Breast epithelium (tissue), 4 donors: ENCODE measurements at regions not wholly inside any gene's neighbourhood (a gene's known extent, or its start where the extent isn't known, plus 50 kb on each side); places are given as distances from the start of the nearest gene placed in this dataset.

Experiments used
- DNase-seq, 2 donors: peaks; one replicate each; pipeline ENCODE4 v3.0.0-alpha.2; 2019; ENCODE audit warnings: low spot score in 2 of 2
- H3K27ac ChIP-seq, 2 donors: fragments of 200-600 bp; sonication (generic) in 1 of 2; one replicate each; pipeline ENCODE4 v1.5.1; 2016 to 2019; ENCODE audit warnings: mild to moderate bottlenecking in 1 of 2
- H3K27me3 ChIP-seq, 2 donors: fragments of 200-600 bp; sonication (generic) in 1 of 2; one replicate each; pipeline versions ENCODE4 v1.5.1 to v1.6.0; 2017 to 2019; ENCODE audit warnings: control low read depth in 1 of 2, mild to moderate bottlenecking in 1 of 2
- H3K36me3 ChIP-seq: fragments of 200-600 bp; one replicate; pipeline ENCODE4 v1.5.1; 2019
- H3K4me1 ChIP-seq, 2 donors: fragments of 200-600 bp; sonication (generic); one replicate each; pipeline ENCODE4 v1.5.1; 2016 to 2019; ENCODE audit warnings: control low read depth in 1 of 2
- H3K4me3 ChIP-seq, 3 donors: fragments of 200-600 bp; sonication (generic); 1 replicate in 2 of 3; 2 replicates in 1 of 3; pipeline ENCODE4 v1.5.1; 2016 to 2019; ENCODE audit warnings: mild to moderate bottlenecking in 3 of 3, moderate library complexity in 2 of 3
- H3K9me3 ChIP-seq, 2 donors: fragments of 200-600 bp; sonication (generic) in 1 of 2; one replicate each; pipeline ENCODE4 v1.5.1; 2016 to 2019; ENCODE audit warnings: control low read depth in 1 of 2
- POLR2A ChIP-seq: fragments of 450-650 bp; IDR thresholded peaks from one replicate; pipeline ENCODE4 v1.6.1; 2016; ENCODE audit warnings: antibody characterized with exemption, mild to moderate bottlenecking, moderate library complexity
- POLR2AphosphoS5 ChIP-seq, 3 donors: sonication (generic); formaldehyde crosslinking; IDR thresholded peaks; one replicate each; pipeline ENCODE4 v1.6.1; 2017; ENCODE audit warnings: antibody characterized with exemption in 3 of 3
- intact Hi-C: fragments of 100-400 bp; cut with DNase I; formaldehyde crosslinking; loops from one replicate; pipeline ENCODE4 v1.15.1; 2023; ENCODE audit warnings: low total_unique reads
- TF ChIP-seq, protein P1 (sequence below), 3 donors: fragments of 450-650 bp; IDR thresholded peaks; one replicate each; pipeline ENCODE4 v1.5.1; 2016 to 2017; ENCODE audit warnings: antibody characterized with exemption in 3 of 3, mild to moderate bottlenecking in 3 of 3, moderate library complexity in 3 of 3

DNA sequence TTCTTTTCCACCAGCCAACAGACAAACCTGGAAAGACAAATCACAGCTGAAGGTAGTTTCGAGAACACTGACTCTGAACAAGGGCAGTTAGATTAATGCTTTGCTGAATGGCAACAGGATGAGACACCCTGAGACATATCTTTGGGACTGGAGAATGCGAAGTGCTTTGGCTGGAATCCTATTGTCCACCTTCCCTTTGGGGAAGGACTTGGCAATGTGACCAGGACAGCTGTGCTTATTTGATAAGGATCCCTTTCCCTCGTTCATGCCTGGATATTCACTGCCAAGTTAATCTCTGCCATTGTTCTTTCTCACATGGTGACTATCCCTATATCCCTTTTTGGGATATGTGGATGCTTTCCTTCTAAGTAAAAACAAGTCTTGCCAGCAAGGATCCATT is 537.1 kb upstream of the SEL1L start:
- intact Hi-C loops = no loop called here
- no peak for TF ChIP-seq POLR2A
- TF ChIP-seq, protein P1, sequence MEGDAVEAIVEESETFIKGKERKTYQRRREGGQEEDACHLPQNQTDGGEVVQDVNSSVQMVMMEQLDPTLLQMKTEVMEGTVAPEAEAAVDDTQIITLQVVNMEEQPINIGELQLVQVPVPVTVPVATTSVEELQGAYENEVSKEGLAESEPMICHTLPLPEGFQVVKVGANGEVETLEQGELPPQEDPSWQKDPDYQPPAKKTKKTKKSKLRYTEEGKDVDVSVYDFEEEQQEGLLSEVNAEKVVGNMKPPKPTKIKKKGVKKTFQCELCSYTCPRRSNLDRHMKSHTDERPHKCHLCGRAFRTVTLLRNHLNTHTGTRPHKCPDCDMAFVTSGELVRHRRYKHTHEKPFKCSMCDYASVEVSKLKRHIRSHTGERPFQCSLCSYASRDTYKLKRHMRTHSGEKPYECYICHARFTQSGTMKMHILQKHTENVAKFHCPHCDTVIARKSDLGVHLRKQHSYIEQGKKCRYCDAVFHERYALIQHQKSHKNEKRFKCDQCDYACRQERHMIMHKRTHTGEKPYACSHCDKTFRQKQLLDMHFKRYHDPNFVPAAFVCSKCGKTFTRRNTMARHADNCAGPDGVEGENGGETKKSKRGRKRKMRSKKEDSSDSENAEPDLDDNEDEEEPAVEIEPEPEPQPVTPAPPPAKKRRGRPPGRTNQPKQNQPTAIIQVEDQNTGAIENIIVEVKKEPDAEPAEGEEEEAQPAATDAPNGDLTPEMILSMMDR (IDR thresholded peaks at IDR 0.05) = no peak
- no peak for TF ChIP-seq POLR2AphosphoS5 (IDR thresholded peaks at IDR 0.05)

DNA sequence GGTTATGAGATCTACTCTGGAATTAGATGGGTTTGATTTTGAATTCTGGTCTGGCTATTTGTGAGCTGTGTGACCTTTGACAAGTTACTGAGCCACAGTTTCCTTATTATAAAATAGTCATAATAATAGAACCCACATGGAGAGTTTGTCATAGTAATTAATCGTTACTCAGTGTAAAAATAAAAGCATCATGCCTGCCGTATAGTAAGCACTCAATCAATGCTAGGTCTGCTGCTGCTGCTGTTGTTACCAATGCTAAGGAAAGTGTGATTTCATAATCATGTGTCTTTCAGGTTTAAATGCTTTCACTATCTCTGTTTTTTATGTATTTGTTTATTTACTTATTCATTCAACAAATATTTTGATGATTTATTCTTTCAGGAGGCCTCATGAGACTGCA is 539.9 kb upstream of the SEL1L start:
- no peaks in the 10 kb centered on the region for H3K36me3 ChIP-seq
- no peaks in the 10 kb centered on the region for H3K4me1 ChIP-seq
- TF ChIP-seq POLR2AphosphoS5 (IDR thresholded peaks at IDR 0.05) (no peak), POLR2A (no peak)
- TF ChIP-seq, protein P1 (IDR thresholded peaks at IDR 0.05) = no peak
- H3K27me3 ChIP-seq = no peaks in the 10 kb centered on the region
- no peak overlapping the region for H3K27ac ChIP-seq
- no peaks in the 10 kb centered on the region for H3K9me3 ChIP-seq
- no peak for DNase-seq
- intact Hi-C loops = no loop called here
- H3K4me3 ChIP-seq = no peak overlapping the region

More for the DNA sequence above, 537.1 kb upstream of the SEL1L start:
- Histone ChIP-seq H3K9me3 (no peaks in the 10 kb centered on the region), H3K27ac (no peak overlapping the region), H3K4me1 (no peaks in the 10 kb centered on the region), H3K27me3 (no peaks in the 10 kb centered on the region), H3K4me3 (no peak overlapping the region), H3K36me3 (no peaks in the 10 kb centered on the region)
- DNase-seq = no peak

DNA sequence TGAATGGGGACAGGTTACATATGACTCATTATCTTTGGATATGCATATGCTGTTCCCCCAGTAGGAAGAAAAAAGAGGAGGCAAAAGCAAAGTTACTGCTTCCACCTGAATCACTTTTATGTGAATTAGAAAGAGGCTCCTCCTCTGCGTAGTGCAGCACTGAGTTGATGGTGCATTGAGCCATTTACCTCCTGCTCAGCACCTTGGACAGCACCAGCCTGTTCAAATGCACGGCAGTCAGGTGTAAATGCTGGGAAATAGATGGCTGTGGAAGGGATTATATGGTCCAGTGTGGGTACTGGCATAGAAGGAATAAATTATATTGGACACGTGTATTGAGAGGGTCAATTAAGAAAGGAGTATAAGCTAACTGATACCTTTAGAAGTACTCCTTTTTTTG is 541.9 kb upstream of the SEL1L start:
- no peaks in the 10 kb centered on the region for H3K36me3 ChIP-seq
- intact Hi-C loops = no loop called here
- no peaks in the 10 kb centered on the region for H3K27me3 ChIP-seq
- H3K9me3 ChIP-seq = no peaks in the 10 kb centered on the region
- no peaks in the 10 kb centered on the region for H3K4me1 ChIP-seq
- no peak for DNase-seq
- TF ChIP-seq POLR2AphosphoS5 (IDR thresholded peaks at IDR 0.05) = no peak
- TF ChIP-seq, protein P1 (IDR thresholded peaks at IDR 0.05) = no peak
- no peak for TF ChIP-seq POLR2A
- no peak overlapping the region for H3K4me3 ChIP-seq
- no peak overlapping the region for H3K27ac ChIP-seq

DNA sequence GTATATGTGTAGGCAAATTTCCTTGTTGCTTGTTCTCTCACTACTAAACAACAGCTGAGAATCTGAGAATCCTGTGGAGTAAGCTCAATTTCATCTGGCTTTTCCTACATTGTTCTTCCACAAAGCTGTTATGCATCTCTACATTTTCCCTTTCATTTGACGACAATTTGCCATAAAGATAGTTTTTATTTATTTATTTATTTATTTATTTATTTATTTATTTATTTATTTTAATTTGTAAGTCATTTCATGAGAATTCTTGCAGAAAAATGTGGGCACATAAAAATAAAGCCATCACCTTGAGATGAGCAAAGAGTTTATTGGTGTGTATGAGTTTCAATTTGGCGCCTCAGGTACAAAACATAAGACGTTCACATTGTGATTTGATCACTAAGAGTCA is 545.9 kb upstream of the SEL1L start:
- Histone ChIP-seq H3K9me3 (no peaks in the 10 kb centered on the region), H3K36me3 (no peaks in the 10 kb centered on the region), H3K4me1 (no peaks in the 10 kb centered on the region), H3K27ac (no peak overlapping the region), H3K27me3 (no peaks in the 10 kb centered on the region), H3K4me3 (no peak overlapping the region)
- DNase-seq = no peak
- TF ChIP-seq, protein P1 (IDR thresholded peaks at IDR 0.05) = no peak
- TF ChIP-seq POLR2AphosphoS5 (IDR thresholded peaks at IDR 0.05) = no peak
- no peak for TF ChIP-seq POLR2A
- intact Hi-C loops = no loop called here

DNA sequence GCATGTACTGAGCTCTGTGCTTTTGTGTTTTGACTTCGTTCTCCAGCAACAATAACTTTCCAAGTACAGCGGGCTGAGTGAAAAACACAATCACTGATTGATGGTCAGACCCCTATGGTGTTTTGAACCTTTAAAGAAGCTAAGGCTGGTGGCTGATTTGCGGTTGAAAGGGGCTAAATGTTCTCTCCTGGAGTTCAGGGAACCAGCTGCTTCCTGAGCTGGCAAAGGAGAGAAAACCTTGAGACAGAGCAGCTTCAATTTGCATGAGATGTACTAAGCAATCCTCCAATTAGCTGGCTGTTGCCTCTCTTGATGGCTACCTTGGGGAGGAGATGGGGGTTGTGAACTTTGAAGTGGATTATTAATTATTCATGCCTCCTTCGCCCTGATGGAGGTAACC is 546.7 kb upstream of the SEL1L start:
- DNase-seq = no peak
- TF ChIP-seq POLR2A = no peak
- TF ChIP-seq POLR2AphosphoS5 (IDR thresholded peaks at IDR 0.05) = no peak
- TF ChIP-seq, protein P1 (IDR thresholded peaks at IDR 0.05) = no peak
- intact Hi-C loops = no loop called here
- Histone ChIP-seq H3K9me3 (no peaks in the 10 kb centered on the region), H3K27me3 (no peaks in the 10 kb centered on the region), H3K4me3 (no peak overlapping the region), H3K4me1 (no peaks in the 10 kb centered on the region), H3K36me3 (no peaks in the 10 kb centered on the region), H3K27ac (no peak overlapping the region)
